GM10266 (cell line): ENCODE measurements at regions not wholly inside any gene's neighbourhood (a gene's known extent, or its start where the extent isn't known, plus 50 kb on each side); places are given as distances from the start of the nearest gene placed in this dataset.

Experiments
- DNase-seq: peaks from one replicate; pipeline ENCODE4 v3.0.0; 2012; ENCODE audit errors: extremely low spot score
- CTCF ChIP-seq: IDR thresholded peaks from 2 replicates; pipeline ENCODE4 v1.5.1; 2012; ENCODE audit warnings: mild to moderate bottlenecking, low read depth; ENCODE audit not compliant: control insufficient read depth, insufficient read depth; ENCODE audit errors: missing control alignments

DNA sequence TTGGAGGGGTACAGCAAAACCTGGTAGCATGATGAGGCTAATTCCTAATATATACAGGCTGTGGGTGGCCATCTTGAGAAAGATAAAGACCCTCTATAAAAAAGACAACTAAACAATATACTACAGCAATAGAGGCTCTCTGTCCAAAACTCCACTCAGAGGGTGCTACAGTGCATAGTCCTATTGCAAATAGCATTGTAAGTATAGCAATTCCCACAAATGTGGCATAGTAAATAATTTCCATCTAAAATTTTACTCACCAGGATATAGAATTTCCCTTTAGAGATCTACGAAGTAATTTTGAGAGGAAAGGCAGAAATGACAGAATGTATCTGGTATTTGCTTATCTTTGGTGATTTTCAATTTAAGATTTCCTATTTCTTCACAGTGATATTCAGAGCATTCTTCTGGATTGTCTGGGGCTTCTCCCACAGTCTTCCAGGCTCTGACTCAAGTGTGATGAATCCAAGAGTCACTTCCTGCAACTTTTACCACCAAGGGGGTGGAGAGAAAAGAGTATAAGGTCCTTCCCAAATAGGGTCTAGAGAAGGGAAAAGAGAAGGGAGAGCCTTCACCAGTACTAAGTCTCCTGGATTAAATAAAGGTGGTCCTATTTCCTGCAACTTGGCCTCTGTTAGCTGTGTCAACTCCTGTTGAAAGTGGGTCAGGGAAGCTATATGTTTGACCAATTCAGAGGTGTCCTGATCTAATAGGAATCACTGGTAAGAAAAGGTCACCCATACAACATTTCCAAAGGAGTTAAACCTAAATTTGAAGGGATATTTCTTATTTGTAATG lies 1054.7 kb upstream of the CNTN5 start:
- no peak for DNase-seq
- no peak for TF ChIP-seq CTCF

DNA sequence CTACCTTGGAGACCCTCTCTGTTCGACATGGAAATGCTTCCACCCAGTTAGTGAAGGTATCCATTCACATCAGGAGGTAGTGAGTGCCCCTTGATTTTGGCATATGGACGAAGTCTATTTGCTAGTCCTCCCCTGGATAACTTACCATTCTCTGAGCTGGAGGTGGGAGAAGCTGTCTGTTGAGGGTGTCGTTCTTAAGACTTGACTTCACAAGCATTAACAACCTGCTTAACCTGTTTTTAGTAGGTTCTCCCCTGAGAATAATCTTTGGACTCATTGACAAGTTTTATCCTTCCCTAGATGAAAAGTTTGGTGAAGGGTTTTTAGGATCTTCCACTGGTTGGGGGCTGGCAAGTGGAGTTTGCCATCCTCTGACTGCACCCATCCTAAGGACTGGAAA lies 1053.8 kb upstream of the CNTN5 start:
- DNase-seq, result no peak
- TF ChIP-seq CTCF, result no peak

- no peak for TF ChIP-seq CTCF
- no peak for DNase-seq
Observed at GRCh38 chr11:97968071-97968470, 1052.7 kb upstream of the CNTN5 start.

GRCh38 chr11:97972731-97973130 lies 1048.0 kb upstream of the CNTN5 start:
- TF ChIP-seq CTCF, result no peak
- DNase-seq, result no peak

- no peak for TF ChIP-seq CTCF
- no peak for DNase-seq
Observed at GRCh38 chr11:97973352-97973857, 1047.3 kb upstream of the CNTN5 start.

DNA sequence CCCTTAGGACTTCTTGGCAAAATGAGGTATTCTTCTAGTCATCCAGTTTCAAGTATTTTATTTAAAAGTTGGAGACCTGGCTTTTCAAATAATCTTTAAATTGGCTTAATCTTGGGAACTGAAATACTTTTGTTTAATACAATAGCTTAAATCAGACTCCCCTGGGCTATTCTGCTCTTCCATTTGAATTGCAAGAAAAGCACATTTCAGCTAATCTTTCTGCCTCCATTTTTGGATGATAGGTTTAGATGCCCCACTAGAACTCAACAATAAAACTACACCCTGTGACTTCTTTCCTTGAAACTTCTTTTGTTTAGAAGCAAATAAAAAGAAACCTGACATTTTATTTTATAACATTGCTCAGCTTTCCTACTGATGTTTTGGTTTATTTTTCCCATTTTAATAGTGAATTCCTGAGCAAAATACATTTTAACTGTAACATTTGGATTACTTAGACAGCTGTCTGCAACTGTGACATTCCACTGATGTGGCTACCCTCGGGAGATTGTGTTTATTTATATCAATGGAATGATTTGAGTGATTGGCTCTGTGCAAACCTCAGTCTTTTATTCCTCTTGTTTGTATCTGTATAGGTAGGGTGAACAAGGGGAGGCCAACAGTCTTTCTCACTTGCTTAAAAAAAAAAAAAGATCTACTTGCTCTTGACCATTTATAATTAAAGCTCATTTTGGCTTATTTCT lies 1045.8 kb upstream of the CNTN5 start:
- no peak for TF ChIP-seq CTCF
- no peak for DNase-seq

- no peak for TF ChIP-seq CTCF
Observed at GRCh38 chr11:97977726-97978125, 1043.0 kb upstream of the CNTN5 start.

More at GRCh38 chr11:97977726-97978125, 1043.0 kb upstream of the CNTN5 start:
- DNase-seq, result no peak
